Gastroesophageal sphincter (tissue), 4 donors: ENCODE measurements at regions not wholly inside any gene's neighbourhood (a gene's known extent, or its start where the extent isn't known, plus 50 kb on each side); places are given as distances from the start of the nearest gene placed in this dataset.

ENCODE experiments used
- ATAC-seq: fragments of 150-250 bp; one replicate; pipeline ENCODE4 v1.9.1; 2016; ENCODE audit warnings: mild to moderate bottlenecking, moderate library complexity
- H3K27ac ChIP-seq, 4 donors: fragments of 200-600 bp; sonication (generic) in 3 of 4; 1 replicate in 3 of 4; 2 replicates in 1 of 4; pipeline ENCODE4 v1.5.1; 2016 to 2019
- H3K27me3 ChIP-seq: fragments of 200-600 bp; sonication (generic); one replicate; pipeline ENCODE4 v1.5.1; 2019
- H3K36me3 ChIP-seq, 2 donors: fragments of 200-600 bp; sonication (generic); one replicate each; pipeline ENCODE4 v1.5.1; 2019; ENCODE audit warnings: control low read depth in 1 of 2
- H3K4me1 ChIP-seq, 3 donors: fragments of 200-600 bp; sonication (generic); 1 replicate in 2 of 3; 2 replicates in 1 of 3; pipeline ENCODE4 v1.5.1; 2016 to 2019; ENCODE audit warnings: control low read depth in 2 of 3
- H3K4me3 ChIP-seq, 2 donors: fragments of 200-600 bp; sonication (generic); one replicate each; pipeline ENCODE4 v1.5.1; 2019; ENCODE audit warnings: mild to moderate bottlenecking in 1 of 2, moderate library complexity in 1 of 2
- H3K9me3 ChIP-seq, 3 donors: fragments of 200-600 bp; sonication (generic); one replicate each; pipeline ENCODE4 v1.5.1; 2017 to 2019; ENCODE audit warnings: control low read depth in 2 of 3
- EP300 ChIP-seq: sonication (generic); formaldehyde crosslinking; IDR thresholded peaks from one replicate; pipeline ENCODE4 v1.6.1; 2017; ENCODE audit warnings: antibody characterized with exemption, mild to moderate bottlenecking
- POLR2A ChIP-seq, 2 donors: fragments of 450-650 bp; IDR thresholded peaks; one replicate each; pipeline ENCODE4 v1.6.1; 2017; ENCODE audit warnings: antibody characterized with exemption in 2 of 2, mild to moderate bottlenecking in 2 of 2, moderate library complexity in 1 of 2
- POLR2AphosphoS5 ChIP-seq: sonication (generic); formaldehyde crosslinking; IDR thresholded peaks from one replicate; pipeline ENCODE4 v1.6.1; 2017; ENCODE audit warnings: antibody characterized with exemption
- WGBS, 2 donors: methylation state at CpG; one replicate each; pipeline ENCODE4 v1.1.5; 2018; ENCODE audit warnings: low coverage in 1 of 2; 5-methylcytosine and 5-hydroxymethylcytosine counted together
- TF ChIP-seq, protein P1 (sequence below), 4 experiments: fragments of 200-600 bp in 2 of 4; fragments of 450-650 bp in 2 of 4; sonication (generic) in 1 of 4; IDR thresholded peaks; one replicate each; pipeline ENCODE4 v1.5.1; 2017 to 2019; ENCODE audit warnings: antibody characterized with exemption in 4 of 4, mild to moderate bottlenecking in 2 of 4, moderate library complexity in 2 of 4

DNA sequence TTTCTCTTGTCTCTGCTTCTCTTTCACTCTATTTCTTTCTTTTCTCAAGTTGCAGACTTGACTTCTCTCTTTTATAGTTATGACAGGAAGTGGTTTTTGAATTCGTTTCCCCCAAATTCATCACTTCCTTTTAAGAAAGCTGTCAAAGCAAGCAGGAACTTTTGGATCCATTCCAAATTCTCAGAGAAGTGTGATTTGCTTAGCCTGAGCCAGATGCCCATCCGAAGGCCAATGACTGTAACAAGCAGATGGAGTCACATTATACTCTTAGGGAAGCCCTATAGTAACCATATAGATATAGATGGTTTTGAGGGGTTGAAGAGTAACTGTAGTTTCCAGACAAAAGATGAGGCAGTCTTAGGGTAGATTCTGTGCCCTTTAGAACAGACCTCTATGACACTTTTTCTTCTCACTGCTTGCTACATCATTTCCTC lies 592.0 kb upstream of the KCNMB2 start:
- ATAC-seq = no peak
- Histone ChIP-seq H3K27me3 (no peaks in the 10 kb centered on the region), H3K4me1 (no peaks in the 10 kb centered on the region), H3K4me3 (no peak overlapping the region), H3K27ac (no peak overlapping the region), H3K9me3 (no peaks in the 10 kb centered on the region), H3K36me3 (no peaks in the 10 kb centered on the region)
- 33 to 78% methylated on average over 1 to 2 of the region's 2 CpGs for WGBS, 2 donors
- no peak for TF ChIP-seq POLR2AphosphoS5
- TF ChIP-seq, protein P1, sequence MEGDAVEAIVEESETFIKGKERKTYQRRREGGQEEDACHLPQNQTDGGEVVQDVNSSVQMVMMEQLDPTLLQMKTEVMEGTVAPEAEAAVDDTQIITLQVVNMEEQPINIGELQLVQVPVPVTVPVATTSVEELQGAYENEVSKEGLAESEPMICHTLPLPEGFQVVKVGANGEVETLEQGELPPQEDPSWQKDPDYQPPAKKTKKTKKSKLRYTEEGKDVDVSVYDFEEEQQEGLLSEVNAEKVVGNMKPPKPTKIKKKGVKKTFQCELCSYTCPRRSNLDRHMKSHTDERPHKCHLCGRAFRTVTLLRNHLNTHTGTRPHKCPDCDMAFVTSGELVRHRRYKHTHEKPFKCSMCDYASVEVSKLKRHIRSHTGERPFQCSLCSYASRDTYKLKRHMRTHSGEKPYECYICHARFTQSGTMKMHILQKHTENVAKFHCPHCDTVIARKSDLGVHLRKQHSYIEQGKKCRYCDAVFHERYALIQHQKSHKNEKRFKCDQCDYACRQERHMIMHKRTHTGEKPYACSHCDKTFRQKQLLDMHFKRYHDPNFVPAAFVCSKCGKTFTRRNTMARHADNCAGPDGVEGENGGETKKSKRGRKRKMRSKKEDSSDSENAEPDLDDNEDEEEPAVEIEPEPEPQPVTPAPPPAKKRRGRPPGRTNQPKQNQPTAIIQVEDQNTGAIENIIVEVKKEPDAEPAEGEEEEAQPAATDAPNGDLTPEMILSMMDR (IDR thresholded peaks at IDR 0.05) = no peak
- TF ChIP-seq EP300 = no peak
- TF ChIP-seq POLR2A (IDR thresholded peaks at IDR 0.05) = no peak

DNA sequence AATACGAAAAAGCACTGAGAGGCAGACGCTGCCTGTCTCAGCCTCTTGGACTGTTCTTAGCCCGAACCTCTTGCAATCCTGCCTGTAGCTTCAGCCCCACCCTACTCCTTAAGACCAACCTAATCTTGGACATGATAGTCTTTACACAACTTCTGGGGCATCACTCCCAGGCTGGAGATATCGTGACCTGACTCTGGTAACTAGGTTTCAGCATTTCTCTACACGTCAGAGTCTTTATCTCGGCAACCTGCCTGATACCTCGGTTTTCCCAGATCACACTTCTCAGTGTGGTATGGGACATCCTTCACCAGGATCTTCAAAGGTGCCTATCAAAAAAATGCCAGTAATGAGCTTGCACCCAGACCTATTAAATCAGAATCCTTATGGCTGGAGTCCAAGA lies 590.2 kb upstream of the KCNMB2 start:
- H3K36me3 ChIP-seq = no peaks in the 10 kb centered on the region
- TF ChIP-seq POLR2A (IDR thresholded peaks at IDR 0.05) = no peak
- TF ChIP-seq, protein P1 (IDR thresholded peaks at IDR 0.05) = no peak
- TF ChIP-seq POLR2AphosphoS5 = no peak
- no peak for TF ChIP-seq EP300
- H3K9me3 ChIP-seq = no peaks in the 10 kb centered on the region
- no peaks in the 10 kb centered on the region for H3K4me1 ChIP-seq
- H3K4me3 ChIP-seq = no peak overlapping the region
- WGBS, 2 donors = 93 to 95% methylated on average over 3 to 4 of the region's 7 CpGs
- peak; percentile 54 for ATAC-seq
- no peak overlapping the region for H3K27ac ChIP-seq
- no peaks in the 10 kb centered on the region for H3K27me3 ChIP-seq

- Histone ChIP-seq H3K9me3 (no peaks in the 10 kb centered on the region), H3K4me3 (no peak overlapping the region), H3K36me3 (no peaks in the 10 kb centered on the region), H3K27ac (no peak overlapping the region), H3K4me1 (no peaks in the 10 kb centered on the region), H3K27me3 (no peaks in the 10 kb centered on the region)
- TF ChIP-seq POLR2AphosphoS5 = no peak
- no peak for TF ChIP-seq EP300
- TF ChIP-seq, protein P1 (IDR thresholded peaks at IDR 0.05) = no peak
- no peak for TF ChIP-seq POLR2A (IDR thresholded peaks at IDR 0.05)
- 80 to 87% methylated on average over 1 of the region's 1 CpG for WGBS, 2 donors
- ATAC-seq = peak; percentile 44
Measured at GRCh38 chr3:177946497-177946896, 589.7 kb upstream of the KCNMB2 start.

- Histone ChIP-seq H3K4me1 (no peaks in the 10 kb centered on the region), H3K4me3 (no peak overlapping the region), H3K27ac (no peak overlapping the region), H3K27me3 (no peaks in the 10 kb centered on the region), H3K36me3 (no peaks in the 10 kb centered on the region), H3K9me3 (no peaks in the 10 kb centered on the region)
- TF ChIP-seq POLR2AphosphoS5 (peak; percentile 26), POLR2A (IDR thresholded peaks at IDR 0.05) (no peak)
- WGBS, 2 donors = 57 to 82% methylated on average over 3 of the region's 3 CpGs
- ATAC-seq = peak; percentile 54
Measured at GRCh38 chr3:177946936-177947335, 589.3 kb upstream of the KCNMB2 start.

DNA sequence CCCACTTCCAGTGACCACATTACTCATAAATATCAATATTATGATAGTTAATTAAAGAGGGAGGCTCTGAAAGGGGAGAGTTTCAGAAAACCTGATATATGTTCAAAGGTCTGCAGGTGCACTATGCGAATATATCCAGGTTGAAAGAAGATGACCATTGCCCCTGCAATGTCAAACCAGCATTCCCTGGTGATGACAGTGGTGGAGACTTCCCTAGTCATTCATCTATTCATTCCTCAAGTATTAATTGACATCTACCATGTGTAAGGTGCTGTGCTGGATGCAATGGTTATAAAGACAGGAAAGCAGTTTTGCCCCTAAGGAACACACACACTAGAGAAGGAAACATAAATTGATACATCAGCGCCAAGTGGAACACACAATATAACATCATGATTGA lies 588.3 kb upstream of the KCNMB2 start:
- TF ChIP-seq POLR2A (IDR thresholded peaks at IDR 0.05) (no peak), EP300 (no peak), POLR2AphosphoS5 (no peak)
- TF ChIP-seq, protein P1 (IDR thresholded peaks at IDR 0.05) = no peak
- 91 to 94% methylated on average over 2 of the region's 2 CpGs for WGBS, 2 donors
- Histone ChIP-seq H3K4me1 (no peaks in the 10 kb centered on the region), H3K4me3 (no peak overlapping the region), H3K9me3 (no peaks in the 10 kb centered on the region), H3K27me3 (no peaks in the 10 kb centered on the region), H3K36me3 (no peaks in the 10 kb centered on the region), H3K27ac (no peak overlapping the region)
- no peak for ATAC-seq
